ENCODE measurements at regions not wholly inside any gene's neighbourhood (a gene's known extent, or its start where the extent isn't known, plus 50 kb on each side); places are given as distances from the start of the nearest gene placed in this dataset.

DNA sequence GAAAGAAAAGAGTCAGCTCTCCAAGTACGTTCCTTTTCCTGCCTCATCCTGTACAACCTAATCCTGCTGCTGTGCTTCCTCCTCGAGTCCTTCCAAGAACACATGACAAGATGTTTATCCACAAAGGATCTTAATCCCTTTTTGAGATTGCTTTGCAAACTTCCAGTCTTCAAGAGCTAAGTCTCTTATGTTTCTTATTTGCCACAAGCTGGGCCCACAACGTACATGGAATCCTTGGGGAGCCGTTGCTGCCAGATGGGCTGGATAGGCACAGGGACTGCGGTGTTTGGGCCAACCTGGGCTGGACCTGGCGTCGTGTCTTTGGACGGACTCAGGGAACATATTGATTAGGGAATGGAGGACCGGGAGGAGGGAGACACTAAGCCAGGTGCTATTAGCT is 79.7 kb upstream of the AFDN start:
- 77 to 89% (median 83%) methylated on average over 9 of the region's 9 CpGs for WGBS, 5 donors
- Histone ChIP-seq H3K4me1 (peaks cover 0 to 13% (median 7%) of the 10 kb centered on the region in 6 donors), H3K36me3 (no peaks in the 10 kb centered on the region), H3K27ac (peak overlapping the region in 1 of 8 donors; percentile 8), H3K9me3 (peaks cover 0 to 10% (median 0%) of the 10 kb centered on the region in 8 donors), H3K27me3 (replicated peaks in 1 of 7) (peaks cover 0 to 6% (median 0%) of the 10 kb centered on the region in 7 donors), H3K4me3 (no peak overlapping the region)
- TF ChIP-seq, protein P1, sequence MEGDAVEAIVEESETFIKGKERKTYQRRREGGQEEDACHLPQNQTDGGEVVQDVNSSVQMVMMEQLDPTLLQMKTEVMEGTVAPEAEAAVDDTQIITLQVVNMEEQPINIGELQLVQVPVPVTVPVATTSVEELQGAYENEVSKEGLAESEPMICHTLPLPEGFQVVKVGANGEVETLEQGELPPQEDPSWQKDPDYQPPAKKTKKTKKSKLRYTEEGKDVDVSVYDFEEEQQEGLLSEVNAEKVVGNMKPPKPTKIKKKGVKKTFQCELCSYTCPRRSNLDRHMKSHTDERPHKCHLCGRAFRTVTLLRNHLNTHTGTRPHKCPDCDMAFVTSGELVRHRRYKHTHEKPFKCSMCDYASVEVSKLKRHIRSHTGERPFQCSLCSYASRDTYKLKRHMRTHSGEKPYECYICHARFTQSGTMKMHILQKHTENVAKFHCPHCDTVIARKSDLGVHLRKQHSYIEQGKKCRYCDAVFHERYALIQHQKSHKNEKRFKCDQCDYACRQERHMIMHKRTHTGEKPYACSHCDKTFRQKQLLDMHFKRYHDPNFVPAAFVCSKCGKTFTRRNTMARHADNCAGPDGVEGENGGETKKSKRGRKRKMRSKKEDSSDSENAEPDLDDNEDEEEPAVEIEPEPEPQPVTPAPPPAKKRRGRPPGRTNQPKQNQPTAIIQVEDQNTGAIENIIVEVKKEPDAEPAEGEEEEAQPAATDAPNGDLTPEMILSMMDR (IDR thresholded peaks at IDR 0.05 in 8 of 11, conservative IDR thresholded peaks at IDR 0.05 in 3 of 11): no peak
- no peak for TF ChIP-seq POLR2A (IDR thresholded peaks at IDR 0.05)
- TF ChIP-seq POLR2AphosphoS5 (IDR thresholded peaks at IDR 0.05): no peak
- intact Hi-C loops (cut with DNase I; ENCODE audit: low total_unique reads): no loop called here
- peak; percentile 58 for DNase-seq

DNA sequence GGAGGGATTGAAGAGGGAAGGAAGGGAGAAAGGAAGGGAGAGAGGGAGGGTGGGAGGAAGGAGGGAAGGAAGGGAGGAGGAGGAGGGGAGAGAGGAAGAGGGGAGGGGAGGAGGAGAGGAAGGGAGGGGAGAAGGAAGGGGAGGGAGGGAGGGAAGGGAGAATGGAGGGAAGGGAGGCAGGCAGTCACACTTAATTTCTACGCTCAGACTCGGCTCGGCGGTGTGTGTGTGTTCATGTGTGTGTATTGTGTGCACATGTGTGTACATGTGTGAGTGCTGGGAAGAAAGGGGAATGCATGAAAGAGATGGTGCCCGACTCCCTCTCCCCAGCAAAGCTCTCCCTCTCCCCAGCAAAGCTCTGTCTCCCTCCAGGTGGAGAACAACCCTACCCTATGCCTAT is 79.1 kb upstream of the AFDN start:
- 74 to 88% (median 84%) methylated on average over 5 of the region's 5 CpGs for WGBS, 5 donors
- Histone ChIP-seq H3K27me3 (replicated peaks in 1 of 7) (peaks cover 0 to 6% (median 0%) of the 10 kb centered on the region in 7 donors), H3K9me3 (peaks cover 0 to 10% (median 0%) of the 10 kb centered on the region in 8 donors), H3K4me3 (no peak overlapping the region), H3K27ac (peak overlapping the region in 1 of 8 donors; percentile 13), H3K36me3 (no peaks in the 10 kb centered on the region), H3K4me1 (peaks cover 0 to 13% (median 7%) of the 10 kb centered on the region in 6 donors)
- DNase-seq: no peak
- intact Hi-C loops (cut with DNase I; ENCODE audit: low total_unique reads): no loop called here
- TF ChIP-seq POLR2A (IDR thresholded peaks at IDR 0.05): no peak

DNA sequence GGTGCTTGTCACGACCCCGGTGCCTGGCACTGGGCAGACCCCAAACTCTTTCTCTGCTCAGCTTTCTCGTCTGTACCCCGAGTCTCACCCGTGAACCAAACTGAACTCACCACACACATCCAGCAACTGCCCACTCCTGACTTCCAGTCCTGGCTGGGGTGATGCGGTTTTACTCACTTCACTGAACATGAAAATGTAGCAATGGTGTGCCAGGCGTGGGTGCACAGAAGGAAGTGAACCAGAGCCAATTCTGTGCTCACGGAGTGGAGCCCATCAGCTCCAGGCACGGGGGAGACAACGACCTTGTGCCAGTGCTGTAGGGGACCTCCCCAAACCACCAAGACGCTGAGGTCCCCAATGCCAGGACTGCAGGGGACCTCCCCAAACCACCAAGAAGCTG is 78.7 kb upstream of the AFDN start:
- intact Hi-C loops (cut with DNase I; ENCODE audit: low total_unique reads): no loop called here
- no peaks in the 10 kb centered on the region for H3K36me3 ChIP-seq

DNA sequence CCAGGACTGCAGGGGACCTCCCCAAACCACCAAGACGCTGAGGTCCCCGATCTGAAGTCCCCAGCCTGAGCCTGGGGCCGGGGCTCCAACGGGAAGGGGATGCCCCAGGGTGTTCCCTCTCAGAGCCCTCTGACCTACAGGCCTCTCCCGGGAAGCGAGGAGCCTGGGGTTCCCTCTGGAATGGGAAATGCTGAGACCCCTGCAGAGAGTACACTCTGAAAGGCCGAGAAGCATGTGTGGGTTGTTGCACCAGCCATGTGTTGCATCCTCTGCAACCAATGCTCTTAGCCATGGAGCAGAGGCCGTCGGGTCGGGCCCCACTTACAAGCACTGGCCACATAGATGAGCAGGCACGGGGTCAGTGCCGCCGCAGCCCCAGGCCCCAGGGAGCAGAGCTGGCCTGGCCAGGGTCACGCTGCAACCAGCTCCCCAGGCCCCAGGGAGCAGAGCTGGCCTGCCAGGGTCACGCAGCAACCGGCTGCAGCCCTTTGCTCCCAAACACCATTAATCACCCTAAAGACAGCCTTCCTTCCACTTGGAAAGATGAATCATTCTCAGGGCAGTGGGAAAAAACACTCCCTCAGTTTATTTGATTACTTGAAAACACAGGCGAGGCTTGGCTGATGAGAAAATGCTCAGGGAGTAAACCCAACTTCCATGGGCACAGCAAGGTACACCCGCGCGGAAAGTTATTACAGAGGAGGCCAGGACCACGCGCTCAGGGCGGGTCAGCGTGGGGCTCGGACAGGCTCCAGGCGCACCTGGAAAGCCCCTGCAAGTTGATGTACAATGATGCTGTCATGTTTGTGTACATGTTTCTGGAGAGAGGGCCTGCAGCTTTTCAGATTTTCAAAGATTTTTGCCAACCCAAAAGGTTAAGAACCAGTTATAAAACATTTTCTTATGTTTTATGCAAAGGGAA is 78.0 kb upstream of the AFDN start:
- Histone ChIP-seq H3K9me3 (peaks cover 0 to 3% (median 0%) of the 10 kb centered on the region in 8 donors), H3K4me3 (no peak overlapping the region), H3K4me1 (peaks cover 0 to 13% (median 6%) of the 10 kb centered on the region in 6 donors), H3K36me3 (no peaks in the 10 kb centered on the region), H3K27ac (peak overlapping the region in 2 of 8 donors; percentile 2 to 13), H3K27me3 (replicated peaks in 1 of 7) (peaks cover 0 to 6% (median 0%) of the 10 kb centered on the region in 7 donors)
- WGBS, 5 donors: 62 to 89% (median 80%) methylated on average over 15 to 26 of the region's 26 CpGs
- DNase-seq: peak; percentile 77
- TF ChIP-seq, protein P1 (IDR thresholded peaks at IDR 0.05 in 8 of 11, conservative IDR thresholded peaks at IDR 0.05 in 3 of 11): no peak
- peak; percentile 29 to 75 (median 62) for TF ChIP-seq POLR2AphosphoS5 (IDR thresholded peaks at IDR 0.05)
- intact Hi-C loops (cut with DNase I; ENCODE audit: low total_unique reads): no loop called here

More for the DNA sequence above, 78.7 kb upstream of the AFDN start:
- Histone ChIP-seq H3K27ac (peak overlapping the region in 1 of 8 donors; percentile 13), H3K4me3 (no peak overlapping the region), H3K27me3 (replicated peaks in 1 of 7) (peaks cover 0 to 6% (median 0%) of the 10 kb centered on the region in 7 donors), H3K9me3 (peaks cover 0 to 10% (median 0%) of the 10 kb centered on the region in 8 donors), H3K4me1 (peaks cover 0 to 13% (median 6%) of the 10 kb centered on the region in 6 donors)
- peak; percentile 38 for DNase-seq
- WGBS, 5 donors: 72 to 84% (median 80%) methylated on average over 11 of the region's 11 CpGs
- TF ChIP-seq, protein P1 (IDR thresholded peaks at IDR 0.05 in 8 of 11, conservative IDR thresholded peaks at IDR 0.05 in 3 of 11): no peak
- TF ChIP-seq POLR2AphosphoS5 (IDR thresholded peaks at IDR 0.05) (no peak), POLR2A (IDR thresholded peaks at IDR 0.05) (no peak)
